ENCODE measurements at regions not wholly inside any gene's neighbourhood (a gene's known extent, or its start where the extent isn't known, plus 50 kb on each side); places are given as distances from the start of the nearest gene placed in this dataset.

DNA sequence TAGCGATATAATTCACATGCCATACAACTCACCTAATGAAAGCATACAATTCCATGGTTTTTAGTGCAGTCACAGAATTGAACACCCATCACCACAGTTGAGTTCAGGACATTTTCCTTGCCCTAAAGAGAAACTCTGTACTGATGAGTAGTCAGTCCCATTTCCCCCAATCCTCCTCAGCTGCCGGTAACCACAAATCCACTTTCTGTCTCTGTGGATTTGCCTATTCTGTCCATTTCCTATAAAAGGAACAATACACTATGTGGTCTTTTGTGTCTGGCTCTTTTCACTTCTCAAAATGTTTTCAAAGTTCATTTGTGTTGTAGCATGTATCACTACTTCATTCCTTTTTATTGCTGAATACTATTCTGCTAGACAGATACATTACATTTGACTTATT lies 67.9 kb upstream of the TGM3 start:
- TF ChIP-seq, protein P1, sequence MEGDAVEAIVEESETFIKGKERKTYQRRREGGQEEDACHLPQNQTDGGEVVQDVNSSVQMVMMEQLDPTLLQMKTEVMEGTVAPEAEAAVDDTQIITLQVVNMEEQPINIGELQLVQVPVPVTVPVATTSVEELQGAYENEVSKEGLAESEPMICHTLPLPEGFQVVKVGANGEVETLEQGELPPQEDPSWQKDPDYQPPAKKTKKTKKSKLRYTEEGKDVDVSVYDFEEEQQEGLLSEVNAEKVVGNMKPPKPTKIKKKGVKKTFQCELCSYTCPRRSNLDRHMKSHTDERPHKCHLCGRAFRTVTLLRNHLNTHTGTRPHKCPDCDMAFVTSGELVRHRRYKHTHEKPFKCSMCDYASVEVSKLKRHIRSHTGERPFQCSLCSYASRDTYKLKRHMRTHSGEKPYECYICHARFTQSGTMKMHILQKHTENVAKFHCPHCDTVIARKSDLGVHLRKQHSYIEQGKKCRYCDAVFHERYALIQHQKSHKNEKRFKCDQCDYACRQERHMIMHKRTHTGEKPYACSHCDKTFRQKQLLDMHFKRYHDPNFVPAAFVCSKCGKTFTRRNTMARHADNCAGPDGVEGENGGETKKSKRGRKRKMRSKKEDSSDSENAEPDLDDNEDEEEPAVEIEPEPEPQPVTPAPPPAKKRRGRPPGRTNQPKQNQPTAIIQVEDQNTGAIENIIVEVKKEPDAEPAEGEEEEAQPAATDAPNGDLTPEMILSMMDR (IDR thresholded peaks at IDR 0.05) = no peak

DNA sequence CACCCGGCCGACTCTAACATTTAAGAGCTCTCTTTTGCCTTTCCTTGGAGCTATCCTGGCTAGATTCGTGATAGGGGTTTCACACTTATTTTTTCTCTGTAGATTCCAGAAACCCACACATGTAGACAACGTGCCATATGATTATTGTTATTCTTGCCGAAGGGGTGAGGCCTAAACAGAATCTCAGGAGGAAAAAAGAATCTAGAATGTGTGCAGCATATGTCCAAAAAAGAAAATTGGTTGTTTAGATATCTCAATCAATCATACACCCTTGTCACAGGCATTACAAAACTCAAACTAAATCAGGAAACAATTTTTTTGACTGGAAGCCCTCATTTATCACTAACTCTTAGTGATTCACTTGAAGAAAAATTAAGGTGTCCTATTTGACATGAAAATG lies 66.9 kb upstream of the TGM3 start:
- TF ChIP-seq, protein P1 (IDR thresholded peaks at IDR 0.05) = no peak

DNA sequence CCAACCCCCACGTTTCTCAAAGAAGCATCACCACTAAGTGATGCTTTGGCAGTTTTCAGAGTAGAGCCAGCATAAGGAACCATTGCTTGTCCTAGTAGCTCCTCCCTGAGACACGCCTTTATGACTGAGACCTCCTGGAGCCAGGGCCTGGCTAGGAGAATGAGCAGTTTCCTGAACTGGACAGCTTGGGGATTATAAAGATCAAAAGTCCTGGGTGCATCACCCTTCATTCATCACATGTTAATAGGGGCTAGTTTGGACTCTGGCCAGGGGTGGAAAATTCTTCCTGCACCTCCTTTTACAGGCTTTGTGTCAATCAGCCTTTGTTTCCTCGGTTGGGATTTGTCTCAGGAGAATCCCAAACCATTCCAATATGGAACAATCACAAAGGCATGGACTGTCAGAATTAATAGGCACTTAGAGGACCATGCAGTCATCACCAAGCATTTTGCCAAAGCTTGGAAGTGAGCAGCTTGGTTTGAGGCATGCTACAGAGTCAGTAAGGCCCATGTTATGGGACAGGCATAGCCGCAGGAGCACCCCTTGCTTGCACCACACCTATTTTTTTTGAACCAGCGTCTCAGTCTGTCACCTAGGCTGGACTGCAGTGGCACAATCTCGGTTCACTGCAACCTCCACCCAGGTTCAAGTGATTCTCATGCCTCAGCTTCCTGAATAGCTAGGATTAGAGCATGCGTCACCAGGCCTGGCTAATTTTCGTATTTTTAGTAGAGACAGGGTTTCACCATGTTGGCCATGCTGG lies 64.9 kb upstream of the TGM3 start:
- TF ChIP-seq, protein P1 (IDR thresholded peaks at IDR 0.05) = no peak

DNA sequence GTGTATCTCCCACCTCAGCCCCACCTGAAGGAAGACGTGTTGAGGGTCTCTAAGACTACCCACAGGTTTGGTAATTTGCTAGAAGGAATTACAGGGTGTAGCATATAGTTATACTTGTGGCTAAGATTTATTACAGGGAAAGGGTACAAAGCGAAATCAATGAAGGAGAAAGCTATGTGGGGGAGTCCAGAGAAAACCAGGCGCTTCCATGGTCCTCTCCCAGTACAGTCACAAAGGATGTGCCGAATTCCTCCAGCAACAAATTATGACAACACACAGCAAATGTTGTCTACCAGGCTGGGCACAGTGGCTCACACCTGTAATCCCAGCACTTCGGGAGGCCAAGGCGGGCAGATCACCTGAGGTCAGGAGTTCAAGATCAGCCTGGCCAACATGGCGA lies 64.1 kb upstream of the TGM3 start:
- TF ChIP-seq, protein P1 (IDR thresholded peaks at IDR 0.05) = no peak

DNA sequence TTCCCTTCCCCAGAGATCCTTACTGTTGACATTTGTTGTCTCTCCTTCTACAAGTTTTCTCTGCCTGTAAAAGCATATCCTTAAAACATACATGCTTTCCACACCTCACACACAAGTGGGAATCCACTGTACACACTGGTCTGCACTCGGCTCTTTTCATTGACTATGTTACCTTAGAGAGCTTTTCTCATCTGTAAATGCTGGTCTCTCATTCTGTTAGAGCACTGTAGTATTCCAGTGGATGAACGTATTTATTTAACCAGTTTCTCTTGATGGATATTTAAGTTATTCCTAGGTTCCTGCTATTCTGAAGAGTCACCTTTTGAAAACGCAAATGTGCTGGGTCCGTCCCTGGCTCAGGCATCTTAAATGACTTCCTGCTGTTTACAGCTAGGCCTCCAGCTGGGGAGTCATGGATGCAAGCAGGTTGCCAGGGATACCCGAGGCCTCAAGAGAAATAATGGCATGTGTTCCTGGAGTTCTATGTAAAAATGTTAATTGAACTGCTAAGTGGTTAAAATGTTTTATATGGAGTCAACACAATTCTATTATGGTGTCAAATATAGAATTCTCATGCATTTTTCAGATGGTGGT lies 61.1 kb upstream of the TGM3 start:
- TF ChIP-seq, protein P1 (IDR thresholded peaks at IDR 0.05) = no peak

DNA sequence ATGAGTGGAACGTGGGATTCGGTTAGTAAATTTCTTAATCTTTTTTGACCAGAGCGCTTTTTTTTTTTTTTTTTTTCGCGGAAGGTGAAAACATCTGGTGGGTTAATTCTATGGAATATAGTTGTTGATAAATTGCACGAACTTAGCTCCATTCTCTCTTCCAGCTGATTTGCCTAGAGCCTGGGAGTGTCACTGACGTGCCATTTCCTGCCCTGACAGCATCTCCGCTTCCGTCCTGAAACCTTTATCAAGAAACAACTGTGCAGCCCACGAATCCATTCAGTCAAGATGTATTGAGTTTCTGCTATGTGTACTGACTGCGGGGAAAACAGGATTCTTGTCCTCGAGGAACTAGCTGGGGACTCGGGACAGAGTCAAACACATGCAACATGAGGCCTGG lies 59.5 kb upstream of the TGM3 start:
- TF ChIP-seq, protein P1 (IDR thresholded peaks at IDR 0.05) = no peak

DNA sequence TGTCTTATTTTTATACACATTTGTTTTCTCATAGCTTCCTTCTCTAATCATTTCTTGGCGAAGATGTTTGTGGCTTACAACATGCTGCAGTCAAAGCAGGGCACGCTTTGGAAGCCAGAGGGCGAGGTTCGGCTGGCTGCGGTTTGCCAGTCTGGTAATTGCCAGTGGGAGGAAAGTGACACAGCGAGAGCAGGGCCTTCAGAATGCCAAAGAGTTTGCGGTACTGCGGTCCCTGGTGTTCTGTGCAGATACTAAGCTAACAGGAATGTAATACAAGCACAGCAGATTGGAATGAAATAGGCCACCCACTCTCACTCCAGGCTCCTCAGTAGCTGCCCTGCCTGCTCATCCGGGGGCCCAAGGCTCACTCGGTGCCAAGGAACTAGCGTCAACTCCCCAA lies 58.7 kb upstream of the TGM3 start:
- TF ChIP-seq, protein P1 (IDR thresholded peaks at IDR 0.05) = no peak
